ENCODE measurements at regions not wholly inside any gene's neighbourhood (a gene's known extent, or its start where the extent isn't known, plus 50 kb on each side); places are given as distances from the start of the nearest gene placed in this dataset.

DNA sequence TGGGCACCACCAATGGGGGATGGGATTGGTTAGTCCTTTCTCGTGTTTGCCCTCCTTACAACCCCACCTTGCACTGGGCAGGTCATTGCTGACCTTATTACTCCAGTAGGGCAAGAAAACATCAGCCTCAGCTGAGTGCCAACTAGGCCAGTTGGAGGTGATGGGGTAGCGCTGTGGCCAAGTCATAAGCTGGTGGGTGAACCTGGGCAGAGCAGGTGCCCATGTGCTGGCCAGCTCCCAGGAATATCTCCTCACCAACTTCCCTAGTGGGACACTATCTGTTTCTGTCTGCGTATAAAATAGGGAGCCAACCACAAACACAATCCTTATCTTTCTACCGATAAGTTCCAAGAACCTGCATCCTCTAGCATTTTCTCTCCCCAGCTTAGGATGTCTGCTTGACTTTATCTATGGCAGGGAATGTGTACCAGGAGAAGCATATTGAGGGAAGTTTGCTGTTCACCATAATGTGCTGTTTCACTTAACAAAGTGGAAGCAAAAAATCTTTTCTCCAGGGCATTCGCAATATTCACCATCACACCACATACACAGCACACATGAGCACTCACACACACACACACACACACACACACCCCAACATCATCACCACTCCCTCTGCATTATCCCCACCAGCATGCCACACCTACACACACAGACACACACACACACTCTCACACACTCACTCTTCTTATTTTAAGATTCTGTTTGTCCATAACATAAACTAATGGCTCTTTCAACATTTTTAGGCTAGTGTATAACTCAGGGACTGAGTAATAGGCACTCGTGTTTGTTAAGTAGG is 390.0 kb downstream of the ENC1 start:
- H3K9me3 ChIP-seq, result no peaks in the 10 kb centered on the region
- H3K4me3 ChIP-seq, result no peak overlapping the region
- intact Hi-C loops (cut with DNase I; ENCODE audit: low total_unique reads), result no loop called here
- no peaks in the 10 kb centered on the region for H3K36me3 ChIP-seq
- peak overlapping the region; percentile 56 to 77 for H3K27ac ChIP-seq
- peak in 1 of 2 donors; percentile 27 for DNase-seq
- H3K27me3 ChIP-seq, result no peaks in the 10 kb centered on the region
- H3K4me1 ChIP-seq, result peaks cover 5 to 7% of the 10 kb centered on the region in 2 donors
- TF ChIP-seq CTCF (IDR thresholded peaks at IDR 0.05) (no peak), POLR2A (IDR thresholded peaks at IDR 0.05) (no peak)

DNA sequence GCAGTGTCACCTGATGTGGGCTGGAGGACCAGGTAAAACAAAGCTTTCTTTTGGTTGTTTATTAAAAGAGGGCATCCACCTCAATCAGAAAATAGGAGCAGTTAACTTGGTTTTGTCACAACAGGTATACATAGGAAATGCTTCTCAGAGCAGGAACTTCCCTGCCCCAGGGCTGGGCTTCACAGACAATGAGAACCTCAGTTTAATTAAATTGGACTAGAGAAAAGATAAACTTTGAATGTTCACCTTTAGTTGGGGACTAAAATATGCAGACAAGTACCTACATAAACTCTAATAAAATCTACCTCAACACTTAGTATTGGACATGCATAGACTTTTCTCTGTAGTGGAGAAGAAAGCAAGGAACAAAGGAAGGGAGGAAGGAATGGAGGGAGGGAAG is 392.0 kb downstream of the ENC1 start:
- H3K4me1 ChIP-seq, result peaks cover 5 to 7% of the 10 kb centered on the region in 2 donors
- no peak overlapping the region for H3K4me3 ChIP-seq
- intact Hi-C loops (cut with DNase I; ENCODE audit: low total_unique reads), result no loop called here
- H3K27me3 ChIP-seq, result no peaks in the 10 kb centered on the region
- H3K9me3 ChIP-seq, result no peaks in the 10 kb centered on the region
- H3K36me3 ChIP-seq, result no peaks in the 10 kb centered on the region
- DNase-seq, result no peak
- H3K27ac ChIP-seq, result no peak overlapping the region
- TF ChIP-seq CTCF (IDR thresholded peaks at IDR 0.05) (no peak), POLR2A (IDR thresholded peaks at IDR 0.05) (no peak)

DNA sequence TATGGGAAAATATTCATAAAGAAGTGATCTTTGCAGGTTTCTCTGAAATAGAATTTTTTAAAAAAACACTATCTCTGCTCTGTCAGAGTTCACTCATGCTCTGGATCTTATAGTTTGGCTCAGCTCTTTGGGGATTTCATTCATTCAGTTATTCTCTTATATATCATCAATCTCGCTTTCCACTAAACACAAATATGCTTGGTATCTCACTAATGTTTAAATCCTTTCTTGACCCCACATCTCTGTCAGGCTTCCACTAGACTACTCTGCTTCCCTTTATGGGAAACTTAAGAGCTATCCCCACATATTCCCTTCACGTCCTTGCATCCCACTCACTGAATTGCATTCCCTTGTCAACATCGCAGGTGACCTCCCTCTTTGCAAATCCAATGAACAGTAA is 396.1 kb downstream of the ENC1 start:
- intact Hi-C loops (cut with DNase I; ENCODE audit: low total_unique reads), result no loop called here
- TF ChIP-seq CTCF (IDR thresholded peaks at IDR 0.05) (no peak), POLR2A (IDR thresholded peaks at IDR 0.05) (no peak)
- Histone ChIP-seq H3K27me3 (no peaks in the 10 kb centered on the region), H3K36me3 (no peaks in the 10 kb centered on the region), H3K27ac (no peak overlapping the region), H3K4me1 (no peaks in the 10 kb centered on the region), H3K4me3 (no peak overlapping the region), H3K9me3 (no peaks in the 10 kb centered on the region)
- DNase-seq, result no peak

DNA sequence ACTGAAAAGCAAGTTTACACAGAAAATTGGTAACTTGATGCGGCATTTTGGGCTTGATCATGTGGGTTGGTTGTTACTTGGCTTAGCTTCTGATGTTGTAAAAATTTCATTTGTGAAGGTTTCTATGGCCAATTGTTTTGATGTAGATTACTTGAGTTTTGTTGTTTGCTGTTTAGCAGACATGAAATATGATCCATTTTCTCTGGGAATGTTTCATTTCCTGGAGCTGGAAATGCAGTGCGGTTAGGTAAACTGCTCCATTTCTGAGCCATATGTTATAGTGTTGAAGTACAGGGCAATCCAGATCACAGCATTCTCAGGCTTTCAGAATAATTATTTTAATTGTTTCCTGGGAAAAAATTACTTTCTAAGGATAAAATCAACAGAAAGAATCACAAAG is 396.9 kb downstream of the ENC1 start:
- no peak for TF ChIP-seq POLR2A (IDR thresholded peaks at IDR 0.05)
- no peak for TF ChIP-seq CTCF (IDR thresholded peaks at IDR 0.05)

GRCh38 chr5:74242516-74242915 is 398.0 kb downstream of the ENC1 start:
- no peaks in the 10 kb centered on the region for H3K36me3 ChIP-seq
- intact Hi-C loops (cut with DNase I; ENCODE audit: low total_unique reads), result no loop called here
- DNase-seq, result no peak

More for the DNA sequence above, 396.9 kb downstream of the ENC1 start:
- Histone ChIP-seq H3K36me3 (no peaks in the 10 kb centered on the region), H3K27ac (no peak overlapping the region), H3K9me3 (no peaks in the 10 kb centered on the region), H3K27me3 (no peaks in the 10 kb centered on the region), H3K4me3 (no peak overlapping the region), H3K4me1 (no peaks in the 10 kb centered on the region)
- no peak for DNase-seq
- intact Hi-C loops (cut with DNase I; ENCODE audit: low total_unique reads), result no loop called here

More at GRCh38 chr5:74242516-74242915, 398.0 kb downstream of the ENC1 start:
- no peak overlapping the region for H3K4me3 ChIP-seq
- no peaks in the 10 kb centered on the region for H3K27me3 ChIP-seq
- H3K4me1 ChIP-seq, result no peaks in the 10 kb centered on the region
- H3K9me3 ChIP-seq, result no peaks in the 10 kb centered on the region
- no peak overlapping the region for H3K27ac ChIP-seq
- TF ChIP-seq CTCF (IDR thresholded peaks at IDR 0.05), result no peak
- TF ChIP-seq POLR2A (IDR thresholded peaks at IDR 0.05), result no peak

All from uterus (tissue), 3 donors.